ENCODE measurements at regions not wholly inside any gene's neighbourhood (a gene's known extent, or its start where the extent isn't known, plus 50 kb on each side); places are given as distances from the start of the nearest gene placed in this dataset.

- H3K36me3 ChIP-seq, result no peaks in the 10 kb centered on the region
- 38 to 70% methylated on average over 1 to 5 of the region's 5 CpGs for WGBS, 2 donors (ENCODE audit: low coverage in 1 of 2)
- no peak overlapping the region for H3K4me3 ChIP-seq
- H3K4me1 ChIP-seq, result no peaks in the 10 kb centered on the region
- intact Hi-C loops (cut with DNase I; ENCODE audit: low total_unique reads), result no loop called here
- peaks cover 3% of the 10 kb centered on the region for H3K27me3 ChIP-seq
- in situ Hi-C loops (cut with MboI; ENCODE audit: low pct_ligation_motif_present in 1 of 4, low pct_unique_long_range_greater_than_20kb in 1 of 4, low sequenced_read_pairs in 3 of 4), result no loop called here
- H3K9me3 ChIP-seq, result no peaks in the 10 kb centered on the region
- DNase-seq, result no peak
- TF ChIP-seq POLR2A (IDR thresholded peaks at IDR 0.05) (no peak), CTCF (IDR thresholded peaks at IDR 0.05) (no peak)
- H3K27ac ChIP-seq, result no peak overlapping the region
Measured at GRCh38 chr15:57827021-57827420, 120.5 kb downstream of the POLR2M start.

GRCh38 chr15:57827971-57828370 is 121.5 kb downstream of the POLR2M start:
- H3K27ac ChIP-seq, result no peak overlapping the region
- intact Hi-C loops (cut with DNase I; ENCODE audit: low total_unique reads), result no loop called here

GRCh38 chr15:57832183-57832582 is 125.7 kb downstream of the POLR2M start:
- no peak overlapping the region for H3K4me3 ChIP-seq
- TF ChIP-seq CTCF (IDR thresholded peaks at IDR 0.05) (no peak), POLR2AphosphoS5 (IDR thresholded peaks at IDR 0.05) (no peak), POLR2A (IDR thresholded peaks at IDR 0.05) (no peak), EP300 (IDR thresholded peaks at IDR 0.05; ENCODE audit: low read depth) (no peak)
- no peak for DNase-seq
- no peak overlapping the region for H3K27ac ChIP-seq
- H3K27me3 ChIP-seq, result peaks cover 3% of the 10 kb centered on the region
- WGBS, 2 donors (ENCODE audit: low coverage in 1 of 2), result 87 to 89% methylated on average over 1 of the region's 1 CpG
- no peaks in the 10 kb centered on the region for H3K36me3 ChIP-seq
- in situ Hi-C loops (cut with MboI; ENCODE audit: low pct_ligation_motif_present in 1 of 4, low pct_unique_long_range_greater_than_20kb in 1 of 4, low sequenced_read_pairs in 3 of 4), result no loop called here
- intact Hi-C loops (cut with DNase I; ENCODE audit: low total_unique reads), result no loop called here
- no peaks in the 10 kb centered on the region for H3K9me3 ChIP-seq
- no peaks in the 10 kb centered on the region for H3K4me1 ChIP-seq

More at GRCh38 chr15:57827971-57828370, 121.5 kb downstream of the POLR2M start:
- WGBS, 2 donors (ENCODE audit: low coverage in 1 of 2), result 57 to 78% methylated on average over 1 to 2 of the region's 2 CpGs
- Histone ChIP-seq H3K36me3 (no peaks in the 10 kb centered on the region), H3K4me3 (no peak overlapping the region), H3K9me3 (no peaks in the 10 kb centered on the region), H3K4me1 (no peaks in the 10 kb centered on the region), H3K27me3 (peaks cover 3% of the 10 kb centered on the region)
- DNase-seq, result no peak
- in situ Hi-C loops (cut with MboI; ENCODE audit: low pct_ligation_motif_present in 1 of 4, low pct_unique_long_range_greater_than_20kb in 1 of 4, low sequenced_read_pairs in 3 of 4), result no loop called here
- no peak for TF ChIP-seq CTCF (IDR thresholded peaks at IDR 0.05)
- no peak for TF ChIP-seq EP300 (IDR thresholded peaks at IDR 0.05; ENCODE audit: low read depth)

- H3K9me3 ChIP-seq, result no peaks in the 10 kb centered on the region
- no peak overlapping the region for H3K27ac ChIP-seq
- no peak overlapping the region for H3K4me3 ChIP-seq
- WGBS, 2 donors (ENCODE audit: low coverage in 1 of 2), result 88 to 94% methylated on average over 2 to 3 of the region's 3 CpGs
- no peaks in the 10 kb centered on the region for H3K4me1 ChIP-seq
- intact Hi-C loops (cut with DNase I; ENCODE audit: low total_unique reads), result no loop called here
- no peak for DNase-seq
- in situ Hi-C loops (cut with MboI; ENCODE audit: low pct_ligation_motif_present in 1 of 4, low pct_unique_long_range_greater_than_20kb in 1 of 4, low sequenced_read_pairs in 3 of 4), result no loop called here
- TF ChIP-seq POLR2A (IDR thresholded peaks at IDR 0.05), result no peak
- no peaks in the 10 kb centered on the region for H3K27me3 ChIP-seq
- no peaks in the 10 kb centered on the region for H3K36me3 ChIP-seq
Measured at GRCh38 chr15:57835119-57835518, 128.6 kb downstream of the POLR2M start.

- Histone ChIP-seq H3K9me3 (no peaks in the 10 kb centered on the region), H3K4me1 (no peaks in the 10 kb centered on the region), H3K36me3 (no peaks in the 10 kb centered on the region), H3K4me3 (no peak overlapping the region), H3K27me3 (no peaks in the 10 kb centered on the region), H3K27ac (no peak overlapping the region)
- whole genome bisulfite sequencing, 2 donors (ENCODE audit: low coverage in 1 of 2), result 69% methylated on average over 5 of the region's 5 CpGs
- in situ Hi-C loops (cut with MboI; ENCODE audit: low pct_ligation_motif_present in 1 of 4, low pct_unique_long_range_greater_than_20kb in 1 of 4, low sequenced_read_pairs in 3 of 4) (loop anchor here in 1 of 4 donors (10.0 kb wide), 1 partner anchor 95 kb away; no protein-coding TSS in a partner anchor), intact Hi-C loops (cut with DNase I; ENCODE audit: low total_unique reads) (no loop called here)
- DNase-seq, result no peak
- no peak for TF ChIP-seq EP300 (IDR thresholded peaks at IDR 0.05; ENCODE audit: low read depth)
- no peak for TF ChIP-seq POLR2A (IDR thresholded peaks at IDR 0.05)
- TF ChIP-seq CTCF (IDR thresholded peaks at IDR 0.05), result no peak
- TF ChIP-seq POLR2AphosphoS5 (IDR thresholded peaks at IDR 0.05), result no peak
Measured at GRCh38 chr15:57849317-57849716, 142.8 kb downstream of the POLR2M start.

All from transverse colon (tissue), 4 donors.